ENCODE measurements at regions not wholly inside any gene's neighbourhood (a gene's known extent, or its start where the extent isn't known, plus 50 kb on each side); places are given as distances from the start of the nearest gene placed in this dataset.
A peak's percentile ranks its signal among the peaks of the same experiment; 100 is the strongest.
"Not testable (repeated sequence)": the region's sequence is repeated elsewhere in the genome, so short reads cannot be mapped to it uniquely, and the experiment has no call there.

DNA sequence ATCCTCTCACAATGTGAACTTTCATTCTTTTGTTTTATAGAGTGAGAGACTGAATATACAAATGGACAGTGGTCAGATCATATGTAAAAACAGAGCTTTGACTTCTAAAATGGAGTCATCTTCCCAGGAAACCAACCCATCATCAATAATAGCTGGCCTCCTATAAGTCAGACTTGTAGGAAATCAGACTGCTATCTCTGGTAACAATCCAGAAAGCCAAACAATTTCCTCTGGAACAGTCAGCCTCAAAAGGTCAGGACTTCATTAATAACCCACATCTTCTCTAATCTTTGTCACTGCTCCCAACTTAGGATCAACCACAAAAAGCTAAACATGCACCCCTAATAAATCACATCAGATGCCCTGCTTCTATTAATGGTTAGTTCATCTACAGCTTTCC, 227.9 kb upstream of the G2E3 start:
- no peak for DNase-seq
- in situ Hi-C loops (cut with MboI; ENCODE audit: low pct_unique_long_range_greater_than_20kb, low sequenced_read_pairs): no loop called here

DNA sequence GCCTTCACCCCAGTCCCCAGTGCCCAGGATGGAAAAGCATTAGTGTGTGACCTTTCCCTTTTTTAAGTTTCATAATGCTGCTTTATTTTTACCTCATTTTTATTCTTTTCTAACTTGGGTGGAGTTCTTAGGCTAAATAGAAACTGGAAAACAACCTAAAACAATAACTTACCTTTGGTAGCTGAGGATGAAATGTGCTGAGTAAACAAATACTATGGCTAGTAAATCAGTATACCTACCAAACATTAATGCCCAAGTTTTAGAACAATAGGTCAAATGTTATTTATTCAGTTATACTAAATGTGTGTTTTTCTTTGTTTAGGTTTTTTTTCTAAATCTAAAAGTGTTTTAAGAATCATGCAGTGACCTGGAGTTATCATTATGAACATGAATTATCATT, 226.6 kb upstream of the G2E3 start:
- in situ Hi-C loops (cut with MboI; ENCODE audit: low pct_unique_long_range_greater_than_20kb, low sequenced_read_pairs): no loop called here
- DNase-seq: no peak

DNA sequence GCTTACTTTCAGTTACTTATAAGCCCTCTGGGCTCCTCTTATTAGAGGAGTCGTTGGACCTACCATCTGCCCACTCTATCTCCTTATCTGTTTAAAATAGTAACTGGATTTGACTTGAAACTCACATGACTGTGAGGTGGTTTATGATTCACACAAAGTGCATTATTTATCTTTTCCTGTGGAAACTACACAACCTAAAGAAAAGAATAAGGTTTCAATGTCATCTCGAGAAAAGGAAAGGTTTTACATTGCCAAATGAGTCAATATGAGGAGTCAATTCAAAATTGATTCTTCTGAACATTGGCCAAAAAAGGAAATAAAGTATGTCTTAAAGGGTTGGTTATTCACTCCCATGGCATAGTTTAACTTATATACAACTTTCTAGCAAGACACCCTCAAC, 225.0 kb upstream of the G2E3 start:
- in situ Hi-C loops (cut with MboI; ENCODE audit: low pct_unique_long_range_greater_than_20kb, low sequenced_read_pairs): no loop called here

DNA sequence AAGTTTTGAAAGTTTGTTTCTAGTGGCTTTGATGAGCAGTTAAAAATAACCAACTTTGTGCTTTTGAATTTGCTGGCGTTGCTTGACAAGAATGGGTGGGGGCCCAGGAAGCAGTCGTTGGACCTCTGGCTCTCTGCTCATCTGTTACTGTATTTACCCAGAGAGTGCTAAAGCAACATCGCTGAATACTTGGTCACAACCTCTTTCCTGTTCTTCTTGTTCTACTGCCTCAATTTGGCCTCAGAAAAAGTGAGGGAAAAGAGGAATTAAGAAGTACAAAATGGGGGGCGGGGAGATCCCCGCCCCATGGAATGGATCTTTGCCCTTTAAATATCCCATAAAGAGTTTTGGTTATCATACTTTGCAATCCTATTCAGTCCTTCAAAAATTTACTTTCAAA, 221.5 kb upstream of the G2E3 start:
- in situ Hi-C loops (cut with MboI; ENCODE audit: low pct_unique_long_range_greater_than_20kb, low sequenced_read_pairs): no loop called here
- DNase-seq: no peak

More for the DNA sequence above, 225.0 kb upstream of the G2E3 start:
- no peak for DNase-seq

DNA sequence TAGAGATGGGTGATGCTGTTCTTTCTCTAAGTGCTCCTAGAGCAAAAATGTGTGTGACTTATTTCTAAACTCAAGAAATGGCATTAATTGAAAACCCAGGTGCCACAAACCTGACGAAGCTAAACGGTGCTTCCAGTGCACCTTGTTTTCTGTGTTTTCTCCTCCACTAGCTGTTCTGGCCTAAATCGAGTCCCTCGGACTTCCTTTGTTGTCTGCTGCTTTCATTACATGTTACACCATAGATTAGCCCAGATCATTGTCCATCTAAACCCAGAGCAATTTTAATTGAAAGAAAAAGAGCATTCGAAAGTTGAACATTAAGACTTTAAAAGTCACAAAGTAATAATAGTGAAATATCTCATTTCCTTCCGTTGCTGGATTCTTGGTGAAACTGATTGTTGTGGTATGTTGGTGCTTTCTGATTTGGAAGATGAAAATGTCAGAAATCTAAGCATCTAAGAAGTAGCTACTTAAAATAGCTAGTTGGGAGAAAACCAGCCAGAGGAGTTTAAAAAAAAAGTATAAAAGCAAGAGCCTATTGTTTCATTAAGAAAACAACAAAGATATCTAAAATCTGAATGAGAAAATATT, 219.6 kb upstream of the G2E3 start:
- no peak for DNase-seq
- in situ Hi-C loops (cut with MboI; ENCODE audit: low pct_unique_long_range_greater_than_20kb, low sequenced_read_pairs): no loop called here

DNA sequence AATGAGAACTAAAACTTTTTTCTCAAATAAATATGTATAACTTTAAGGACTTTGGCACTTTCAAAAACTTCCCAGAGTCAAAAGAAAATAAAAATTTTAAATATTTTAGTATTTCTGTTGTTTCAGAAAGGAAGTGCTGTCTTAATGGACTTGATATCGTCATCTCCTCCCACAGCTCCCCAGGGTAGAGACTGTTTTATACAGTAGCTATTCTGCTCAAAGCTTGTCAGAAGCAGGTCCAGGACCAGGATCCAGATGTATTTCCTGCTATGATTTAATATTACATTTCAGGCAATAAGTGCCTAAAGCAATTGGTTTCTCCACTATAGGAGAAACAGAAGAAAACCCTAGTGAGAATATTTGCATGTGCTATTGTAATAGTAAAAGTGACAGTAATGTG, 218.5 kb upstream of the G2E3 start:
- in situ Hi-C loops (cut with MboI; ENCODE audit: low pct_unique_long_range_greater_than_20kb, low sequenced_read_pairs): no loop called here

DNA sequence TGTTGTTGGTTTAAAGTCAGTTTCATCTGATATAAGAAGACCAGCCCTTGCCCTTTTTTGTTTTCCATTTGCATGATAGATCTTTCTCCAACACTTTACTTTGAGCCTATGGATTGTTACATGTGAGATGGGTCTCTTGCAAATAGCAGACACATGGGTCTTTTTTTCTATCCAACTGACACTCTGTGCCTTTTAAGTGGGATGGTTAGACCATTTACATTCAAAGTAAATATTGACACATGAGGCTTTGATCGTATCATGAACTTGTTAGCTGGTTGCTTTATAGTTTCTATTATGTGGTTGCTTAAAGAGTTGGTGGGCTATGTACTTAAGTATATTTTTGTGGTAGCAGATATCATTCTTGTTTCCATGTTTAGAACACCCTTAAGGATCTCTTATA, 213.4 kb upstream of the G2E3 start:
- in situ Hi-C loops (cut with MboI; ENCODE audit: low pct_unique_long_range_greater_than_20kb, low sequenced_read_pairs): no loop called here
- no peak for DNase-seq

More for the DNA sequence above, 218.5 kb upstream of the G2E3 start:
- no peak for DNase-seq

DNA sequence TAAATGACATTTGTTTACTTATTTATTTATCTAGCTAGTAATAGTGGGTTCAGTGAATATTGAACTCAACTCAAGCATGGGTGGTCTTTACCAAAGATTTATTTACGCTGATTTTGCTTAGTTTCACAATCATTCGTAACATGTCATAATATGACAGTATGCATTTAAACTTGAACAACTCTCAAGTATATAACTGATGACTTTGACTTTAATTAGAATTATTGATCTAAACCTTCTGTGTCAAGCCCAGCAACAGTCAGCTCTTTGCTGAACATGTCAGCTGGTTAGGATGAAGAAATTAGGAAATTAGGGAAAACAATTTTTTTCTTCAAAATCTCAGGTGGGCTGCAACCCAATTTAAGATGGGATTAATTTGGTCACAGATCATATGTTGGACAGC, 210.5 kb upstream of the G2E3 start:
- DNase-seq: no peak
- in situ Hi-C loops (cut with MboI; ENCODE audit: low pct_unique_long_range_greater_than_20kb, low sequenced_read_pairs): no loop called here

DNA sequence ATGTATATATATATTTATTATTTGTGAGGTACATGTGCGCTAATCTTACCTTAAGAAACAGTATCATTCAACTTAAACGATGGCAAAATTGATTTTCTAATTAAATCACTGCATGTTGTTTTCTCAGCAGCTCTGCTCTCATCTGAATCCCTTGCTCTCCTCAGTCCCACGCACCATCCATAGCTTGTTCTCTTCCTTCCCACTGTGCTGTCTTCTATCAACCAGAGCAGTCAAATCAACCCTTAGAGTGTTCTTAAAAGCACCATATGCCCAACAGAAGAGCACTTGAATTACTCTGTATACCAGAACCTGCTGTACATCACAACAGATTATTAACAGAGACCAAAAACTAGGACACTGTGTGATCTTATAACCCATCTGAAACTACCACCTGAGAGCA, 209.4 kb upstream of the G2E3 start:
- in situ Hi-C loops (cut with MboI; ENCODE audit: low pct_unique_long_range_greater_than_20kb, low sequenced_read_pairs): no loop called here
- DNase-seq: no peak

DNA sequence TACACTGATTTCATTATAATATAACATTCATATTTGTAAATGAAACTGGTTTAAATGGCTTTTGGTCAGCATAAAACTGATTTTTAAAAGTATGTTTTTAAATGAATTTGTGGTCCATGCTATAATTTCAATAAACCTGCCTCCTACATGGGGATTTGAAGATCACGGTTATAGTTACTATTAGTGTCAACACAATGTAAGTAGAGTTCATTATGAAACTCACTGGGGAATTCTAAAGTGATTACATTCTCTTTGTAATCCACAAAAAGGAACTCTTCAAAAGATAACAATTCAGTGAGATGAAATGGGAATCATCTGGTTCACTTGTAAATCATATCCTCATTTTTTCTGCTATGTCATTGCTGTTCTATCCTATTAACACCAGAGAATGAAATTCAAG, 204.5 kb upstream of the G2E3 start:
- DNase-seq: no peak
- in situ Hi-C loops (cut with MboI; ENCODE audit: low pct_unique_long_range_greater_than_20kb, low sequenced_read_pairs): no loop called here

DNA sequence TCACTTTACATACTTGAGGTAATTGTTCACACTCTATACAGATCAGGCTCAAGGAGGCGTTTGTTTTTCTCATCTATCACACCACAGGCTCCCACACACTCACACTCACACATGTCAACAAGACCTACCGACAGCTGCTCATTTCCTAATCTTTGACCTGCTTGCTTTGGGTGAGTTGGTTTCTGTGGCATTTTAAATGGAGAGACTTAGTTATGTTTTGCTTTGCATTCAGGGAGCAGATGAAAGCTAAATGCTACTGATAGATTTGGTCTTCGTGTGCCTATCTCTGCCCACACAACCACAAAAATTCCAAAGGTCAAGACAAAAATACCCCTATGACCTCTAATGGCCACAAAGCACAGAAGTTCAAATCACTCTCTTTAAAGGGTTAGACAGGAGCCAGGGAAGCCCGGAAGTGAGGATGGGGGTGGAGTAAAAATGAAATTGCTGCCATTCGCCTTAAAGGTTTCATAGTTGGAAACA, 203.5 kb upstream of the G2E3 start:
- in situ Hi-C loops (cut with MboI; ENCODE audit: low pct_unique_long_range_greater_than_20kb, low sequenced_read_pairs): no loop called here
- DNase-seq: no peak

DNA sequence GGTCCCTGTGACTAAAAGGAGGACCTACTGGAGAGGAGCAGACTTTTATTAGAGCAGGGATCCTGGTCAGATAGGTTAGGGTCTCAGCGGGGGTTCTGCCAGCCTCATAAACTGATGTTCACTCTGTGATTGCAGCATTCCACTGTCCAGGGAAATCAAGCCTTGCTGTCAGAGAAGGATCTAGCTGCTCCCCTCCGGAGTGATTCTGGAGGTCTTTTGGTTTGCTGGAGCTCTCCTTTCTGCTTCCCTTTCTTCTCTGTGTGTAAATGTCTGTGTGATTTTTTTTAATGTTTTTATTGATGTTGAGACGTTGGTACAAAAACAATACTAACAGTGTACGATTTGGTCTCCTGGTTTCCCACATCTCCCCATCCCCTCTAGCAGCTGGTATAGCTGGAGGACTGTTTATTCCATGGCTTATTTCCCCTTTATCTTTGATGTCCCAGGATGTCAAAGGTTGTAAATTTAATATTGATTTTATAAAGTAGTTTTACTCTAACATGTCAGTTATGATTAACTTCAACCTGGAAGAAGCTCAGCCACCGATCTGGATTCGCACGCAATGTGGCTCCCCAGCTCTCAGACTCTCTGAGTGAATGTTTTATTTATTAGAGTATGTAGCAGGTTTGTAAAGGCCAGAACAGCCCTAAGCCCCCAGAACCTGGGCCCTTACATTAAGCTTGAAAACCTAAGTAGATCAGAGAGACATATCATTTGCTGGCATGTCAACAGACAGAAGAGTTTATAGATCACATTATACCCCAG, 202.3 kb upstream of the G2E3 start:
- no peak for DNase-seq
- in situ Hi-C loops (cut with MboI; ENCODE audit: low pct_unique_long_range_greater_than_20kb, low sequenced_read_pairs): no loop called here

DNA sequence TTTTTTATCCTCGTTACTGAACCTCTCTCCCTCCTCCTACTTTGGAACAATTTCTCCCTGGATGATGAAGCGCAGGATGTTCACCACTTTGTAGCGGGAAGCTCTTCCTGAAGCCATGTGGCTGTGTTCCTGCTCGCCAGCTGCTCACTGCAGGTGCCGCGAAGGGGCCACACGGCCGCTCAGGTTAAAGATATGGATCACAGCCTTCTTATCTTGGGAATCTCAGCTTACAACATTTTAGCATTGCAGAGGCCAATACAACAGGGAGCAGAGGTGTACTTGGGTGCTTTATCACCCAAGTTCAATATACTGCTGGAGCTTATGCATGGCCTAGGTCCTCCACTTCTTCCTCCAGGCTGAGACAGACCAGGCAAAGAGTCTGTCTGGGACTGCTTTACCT, 201.2 kb upstream of the G2E3 start:
- DNase-seq: no peak
- in situ Hi-C loops (cut with MboI; ENCODE audit: low pct_unique_long_range_greater_than_20kb, low sequenced_read_pairs): no loop called here

DNA sequence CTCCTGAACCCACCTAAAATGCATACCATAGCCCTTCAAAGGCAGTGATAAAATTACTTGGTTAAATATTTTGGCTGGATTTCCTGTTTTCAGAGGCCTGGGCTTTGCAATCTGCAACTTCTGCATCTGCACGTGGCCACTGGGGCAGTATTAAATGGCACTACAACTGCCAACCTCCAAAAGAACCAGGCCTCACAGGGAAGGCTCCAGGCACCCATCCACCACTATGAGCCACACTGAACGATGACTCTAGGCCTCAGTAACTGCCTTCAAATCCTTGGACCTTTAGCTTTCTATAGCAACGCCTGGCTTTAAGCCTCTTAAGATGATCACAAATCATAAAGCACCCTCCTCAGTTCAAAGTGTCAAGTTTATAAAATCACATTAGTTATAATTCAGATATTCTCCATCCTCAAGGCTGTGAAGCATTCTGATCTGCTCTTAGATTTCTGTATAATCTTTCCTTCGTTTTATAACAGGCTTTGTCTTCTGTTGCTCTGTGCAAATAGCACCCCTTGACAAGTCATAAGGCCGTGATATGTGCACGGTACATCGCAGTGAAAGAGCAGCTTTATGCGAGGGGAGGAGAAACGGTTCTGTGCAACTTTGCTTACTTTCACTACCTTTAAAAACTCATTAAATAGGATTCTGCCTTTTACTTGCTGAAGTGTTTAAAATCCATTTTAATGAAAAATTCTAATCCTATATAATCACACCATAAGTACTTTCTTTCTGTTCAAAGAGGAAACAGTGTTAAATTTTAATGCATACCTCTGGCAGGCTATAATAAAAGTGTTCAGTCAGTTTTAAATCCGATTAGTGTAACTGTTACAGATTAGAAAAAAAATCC, 196.4 kb upstream of the G2E3 start:
- DNase-seq: no peak
- in situ Hi-C loops (cut with MboI; ENCODE audit: low pct_unique_long_range_greater_than_20kb, low sequenced_read_pairs): no loop called here

DNA sequence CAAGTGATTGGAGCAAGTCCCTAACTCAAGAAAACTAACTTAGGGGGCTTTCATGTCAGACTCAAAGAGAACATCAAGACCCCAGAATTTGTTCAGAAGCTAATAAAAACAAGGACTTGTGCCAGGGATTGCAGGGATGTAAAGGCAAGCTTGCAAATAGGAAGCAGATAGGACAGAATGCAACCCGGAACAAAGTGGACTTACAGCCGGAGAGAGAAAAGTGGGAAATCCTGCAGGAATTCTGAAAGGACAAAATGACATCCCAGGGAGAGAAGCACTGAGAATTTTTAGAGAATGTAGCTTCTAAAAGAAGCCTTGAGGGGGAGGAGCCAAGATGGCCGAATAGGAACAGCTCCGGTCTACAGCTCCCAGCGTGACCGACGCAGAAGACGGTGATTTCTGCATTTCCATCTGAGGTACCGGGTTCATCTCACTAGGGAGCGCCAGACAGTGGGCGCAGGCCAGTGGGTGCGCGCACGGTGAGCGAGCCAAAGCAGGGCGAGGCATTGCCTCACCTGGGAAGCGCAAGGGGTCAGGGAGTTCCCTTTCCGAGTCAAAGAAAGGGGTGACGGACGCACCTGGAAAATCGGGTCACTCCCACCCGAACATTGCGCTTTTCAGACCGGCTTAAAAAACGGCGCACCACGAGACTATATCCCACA, 195.6 kb upstream of the G2E3 start:
- in situ Hi-C loops (cut with MboI; ENCODE audit: low pct_unique_long_range_greater_than_20kb, low sequenced_read_pairs); DNase-seq: not testable (repeated sequence)

DNA sequence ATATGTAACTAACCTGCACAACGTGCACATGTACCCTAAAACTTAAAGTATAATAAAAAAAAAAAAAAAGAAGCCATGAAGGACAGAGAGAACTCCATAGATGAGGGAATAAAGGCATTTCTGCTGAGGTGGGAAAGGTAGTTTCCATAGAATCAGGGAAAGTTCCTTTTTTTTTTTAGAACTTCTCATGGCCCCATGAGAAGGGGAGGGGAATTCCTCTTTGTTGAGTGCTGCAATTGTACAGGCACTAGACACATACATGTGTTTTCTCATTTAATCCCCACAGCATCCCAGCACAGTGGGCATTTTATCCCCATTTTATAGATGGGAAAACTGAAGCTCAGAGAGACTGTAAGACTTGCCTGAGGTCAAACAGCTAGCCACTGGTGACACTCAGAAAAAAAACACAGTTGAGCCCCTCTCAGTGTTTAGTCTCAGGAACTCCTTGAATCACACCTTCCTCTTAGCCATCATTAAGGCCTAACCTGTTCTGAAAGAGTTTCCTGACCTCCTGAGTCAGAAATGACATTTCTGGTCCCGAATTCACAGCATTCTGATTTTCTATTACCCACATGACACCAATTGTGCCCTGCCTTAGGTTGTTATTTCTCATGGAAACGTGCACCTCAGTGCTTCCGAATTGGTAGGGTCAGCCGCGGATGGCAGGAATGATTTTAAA, 189.3 kb upstream of the G2E3 start:
- DNase-seq: no peak
- in situ Hi-C loops (cut with MboI; ENCODE audit: low pct_unique_long_range_greater_than_20kb, low sequenced_read_pairs): no loop called here

DNA sequence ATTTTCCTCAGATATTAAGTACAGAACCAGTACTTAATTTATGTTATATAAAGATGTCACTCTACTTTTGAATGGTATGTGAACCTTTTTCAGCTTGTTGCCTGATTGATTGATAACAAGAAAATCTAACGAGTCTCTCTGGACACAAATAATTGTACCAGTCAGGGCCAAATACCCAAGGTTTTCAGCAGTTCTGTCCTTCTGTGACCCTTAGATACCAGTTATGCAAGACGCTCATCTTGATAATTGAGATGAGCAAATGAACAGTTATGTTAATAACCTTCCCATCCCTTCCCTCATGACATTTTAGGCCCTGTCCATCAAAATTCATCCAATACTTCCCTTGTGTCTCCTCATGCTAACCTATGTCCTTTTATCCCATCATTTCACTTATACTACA, 185.9 kb upstream of the G2E3 start:
- in situ Hi-C loops (cut with MboI; ENCODE audit: low pct_unique_long_range_greater_than_20kb, low sequenced_read_pairs): no loop called here

DNA sequence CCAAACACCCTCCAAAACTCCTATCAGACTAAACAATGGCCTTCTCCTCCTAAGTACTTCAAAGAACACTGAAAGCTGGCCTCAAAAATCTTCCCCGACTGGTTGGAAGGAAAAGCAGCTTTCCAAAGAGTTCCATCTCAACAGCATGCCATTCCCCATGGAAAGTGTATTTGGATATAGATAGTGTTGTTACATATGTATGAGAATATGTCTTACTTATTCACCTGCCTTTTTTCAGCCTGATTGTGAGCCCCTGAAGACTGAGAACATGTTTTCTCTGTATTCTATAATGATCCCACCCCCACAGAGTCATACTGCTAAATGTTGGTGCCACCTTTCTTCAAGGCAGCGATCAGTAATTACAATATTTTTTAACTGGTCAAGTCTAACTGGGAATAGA, 185.4 kb upstream of the G2E3 start:
- DNase-seq: no peak
- in situ Hi-C loops (cut with MboI; ENCODE audit: low pct_unique_long_range_greater_than_20kb, low sequenced_read_pairs): no loop called here

More for the DNA sequence above, 185.9 kb upstream of the G2E3 start:
- DNase-seq: no peak

DNA sequence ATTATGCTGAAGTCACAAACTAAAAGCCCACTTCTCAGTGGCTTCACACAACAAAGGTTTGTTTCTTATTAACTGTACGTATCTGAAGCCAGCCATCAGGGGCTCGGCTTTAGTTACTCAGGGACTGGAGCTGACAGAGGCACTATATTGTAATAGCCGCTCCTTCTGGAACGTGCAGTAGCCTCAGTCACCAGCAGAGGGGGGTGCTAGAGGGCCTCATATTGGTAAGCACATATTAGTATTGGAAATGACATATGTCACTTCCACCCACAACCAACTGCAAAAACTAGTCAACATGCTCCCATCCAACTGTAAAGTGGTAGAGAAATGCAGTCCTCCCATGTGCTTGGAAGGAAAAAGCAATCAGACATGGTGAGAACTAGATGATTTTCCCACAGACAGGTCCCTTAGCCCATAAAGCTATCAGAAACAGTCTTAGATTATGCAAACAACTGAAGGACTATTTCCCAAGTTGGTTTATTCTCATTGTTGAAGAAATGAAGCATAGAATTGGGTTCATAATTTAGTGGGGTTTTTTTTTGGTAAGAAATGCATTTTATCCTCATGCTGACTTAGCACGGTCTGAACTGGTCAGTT, 183.6 kb upstream of the G2E3 start:
- DNase-seq: peak; percentile 70
- in situ Hi-C loops (cut with MboI; ENCODE audit: low pct_unique_long_range_greater_than_20kb, low sequenced_read_pairs): no loop called here

Data from KBM-7 (cell line).